OCI-LY1 (cell line): ENCODE measurements at regions not wholly inside any gene's neighbourhood (a gene's known extent, or its start where the extent isn't known, plus 50 kb on each side); places are given as distances from the start of the nearest gene placed in this dataset.

Source experiments
- EZH2 ChIP-seq: fragments of 200-600 bp; sonication (generic), shearing (Covaris generic); IDR thresholded peaks from 2 replicates; pipeline ENCODE4 v1.8.0; 2017; ENCODE audit warnings: borderline replicate concordance, mixed run types, mild to moderate bottlenecking, antibody characterized with exemption, low read length, moderate library complexity, mixed read lengths
- TF ChIP-seq, protein P1 (sequence below): fragments of 200-600 bp; sonication (generic), shearing (Covaris generic); IDR thresholded peaks from 2 replicates; pipeline ENCODE4 v1.5.1; 2017; ENCODE audit warnings: mild to moderate bottlenecking, antibody characterized with exemption, low read length, moderate library complexity, mixed read lengths

DNA sequence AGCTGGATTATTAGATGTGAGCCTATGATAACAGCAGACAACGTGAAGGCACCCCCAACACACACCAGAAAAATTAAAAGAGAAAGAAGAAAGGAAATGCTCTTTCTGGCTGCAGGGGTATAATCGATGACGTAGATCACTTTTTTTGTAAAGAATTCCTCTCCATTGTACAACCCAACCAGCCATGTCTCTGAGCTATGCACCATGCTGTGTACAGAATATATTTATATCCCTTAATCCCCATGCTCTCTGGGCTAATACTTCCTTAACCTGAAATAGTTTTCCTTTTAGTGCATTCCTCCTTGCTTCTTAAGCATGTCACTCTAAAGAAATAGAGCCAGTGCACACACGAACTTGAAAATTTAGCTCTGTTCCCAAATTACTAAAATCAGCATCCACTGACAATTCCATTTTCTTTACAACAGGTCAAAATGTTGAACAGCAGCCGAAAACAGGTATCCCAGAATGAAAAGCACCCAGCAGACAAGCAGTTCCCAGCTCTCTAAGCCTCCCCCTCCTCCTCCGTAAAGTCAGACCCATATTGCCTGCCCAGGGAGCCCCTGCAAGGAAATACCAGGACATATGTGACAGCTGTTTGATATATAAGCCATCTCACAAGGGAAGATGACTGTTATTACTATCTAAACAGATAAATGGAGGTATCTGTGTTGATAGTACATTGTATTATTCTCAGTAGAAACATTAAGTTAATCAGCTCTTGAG is 247.4 kb upstream of the RAB6C start:
- TF ChIP-seq EZH2, result no peak
- TF ChIP-seq, protein P1, sequence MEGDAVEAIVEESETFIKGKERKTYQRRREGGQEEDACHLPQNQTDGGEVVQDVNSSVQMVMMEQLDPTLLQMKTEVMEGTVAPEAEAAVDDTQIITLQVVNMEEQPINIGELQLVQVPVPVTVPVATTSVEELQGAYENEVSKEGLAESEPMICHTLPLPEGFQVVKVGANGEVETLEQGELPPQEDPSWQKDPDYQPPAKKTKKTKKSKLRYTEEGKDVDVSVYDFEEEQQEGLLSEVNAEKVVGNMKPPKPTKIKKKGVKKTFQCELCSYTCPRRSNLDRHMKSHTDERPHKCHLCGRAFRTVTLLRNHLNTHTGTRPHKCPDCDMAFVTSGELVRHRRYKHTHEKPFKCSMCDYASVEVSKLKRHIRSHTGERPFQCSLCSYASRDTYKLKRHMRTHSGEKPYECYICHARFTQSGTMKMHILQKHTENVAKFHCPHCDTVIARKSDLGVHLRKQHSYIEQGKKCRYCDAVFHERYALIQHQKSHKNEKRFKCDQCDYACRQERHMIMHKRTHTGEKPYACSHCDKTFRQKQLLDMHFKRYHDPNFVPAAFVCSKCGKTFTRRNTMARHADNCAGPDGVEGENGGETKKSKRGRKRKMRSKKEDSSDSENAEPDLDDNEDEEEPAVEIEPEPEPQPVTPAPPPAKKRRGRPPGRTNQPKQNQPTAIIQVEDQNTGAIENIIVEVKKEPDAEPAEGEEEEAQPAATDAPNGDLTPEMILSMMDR, result no peak
